ENCODE measurements at regions not wholly inside any gene's neighbourhood (a gene's known extent, or its start where the extent isn't known, plus 50 kb on each side); places are given as distances from the start of the nearest gene placed in this dataset.
"Not testable (repeated sequence)": the region's sequence is repeated elsewhere in the genome, so short reads cannot be mapped to it uniquely, and the experiment has no call there.

DNA sequence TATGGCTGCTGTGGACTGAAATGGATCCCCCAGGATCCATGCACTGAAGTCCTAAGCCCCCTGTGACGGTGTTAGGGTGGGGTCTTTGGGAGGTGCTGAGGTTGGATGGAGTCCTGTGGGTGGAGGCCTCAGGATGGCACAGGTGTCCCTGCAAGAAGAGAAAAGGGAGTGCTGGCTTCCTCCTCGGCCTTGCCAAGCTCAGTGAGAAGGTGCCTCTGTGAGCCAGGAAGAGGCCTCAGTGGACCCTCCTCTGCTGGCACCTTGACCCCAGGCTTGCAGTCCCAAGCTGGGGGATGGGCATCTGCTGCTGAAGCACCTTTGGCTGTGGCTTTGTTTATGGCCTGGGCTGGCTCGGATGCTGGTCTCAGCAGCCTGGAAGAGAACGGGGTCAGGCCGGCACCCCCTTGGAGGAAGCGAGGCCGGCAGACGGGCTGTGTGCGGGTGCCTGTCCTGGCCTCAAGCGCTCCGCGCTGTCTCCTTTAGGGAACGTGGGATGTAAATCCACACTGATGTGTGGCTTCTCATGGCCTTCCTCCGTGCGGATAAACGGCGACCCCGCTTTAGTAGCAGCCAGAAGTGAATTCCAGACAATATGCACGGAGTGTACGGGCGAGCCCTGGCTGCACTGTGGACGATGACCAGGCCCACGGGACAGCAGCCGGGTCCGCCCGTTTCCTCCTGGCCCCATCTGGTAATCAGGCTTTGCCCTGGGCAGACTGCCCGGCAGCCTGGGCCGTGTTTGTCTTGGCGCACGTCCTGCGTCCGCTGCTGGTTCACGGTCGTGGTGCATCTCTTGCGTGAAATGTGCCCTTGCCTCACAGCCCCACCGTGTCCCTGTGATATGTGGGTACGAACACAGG, 182.6 kb downstream of the ERMARD start:
- no peak for DNase-seq (ENCODE audit: low read depth, low spot score)

DNA sequence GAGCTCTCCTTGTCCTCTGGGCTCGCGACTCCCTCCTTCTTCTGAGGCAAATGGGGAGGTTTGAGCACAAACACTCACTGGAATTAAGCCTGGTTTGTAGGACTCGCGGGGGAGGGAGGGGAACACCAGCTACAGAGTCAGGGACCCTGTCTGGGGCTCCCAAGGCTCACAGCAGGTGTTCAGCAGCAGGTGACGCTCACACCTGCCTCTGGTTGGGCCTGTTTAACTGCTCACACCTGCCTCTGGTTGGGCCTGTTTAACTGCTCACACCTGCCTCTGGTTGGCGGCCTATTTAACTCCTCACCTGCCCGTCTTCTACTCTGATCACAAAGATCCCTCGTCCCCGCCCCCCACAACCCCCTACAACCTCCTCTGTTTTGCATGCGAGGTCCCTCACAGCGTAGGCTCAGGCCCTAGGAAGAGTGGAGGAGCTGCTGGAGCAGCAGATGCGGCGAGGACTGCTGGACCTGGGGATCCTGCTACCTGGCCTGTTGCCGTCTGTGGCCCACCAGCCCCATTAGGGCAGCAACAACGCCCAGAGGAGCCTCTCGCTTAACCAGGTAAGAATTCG, 181.9 kb downstream of the ERMARD start:
- peak; percentile 44 for DNase-seq (ENCODE audit: low read depth, low spot score)

DNA sequence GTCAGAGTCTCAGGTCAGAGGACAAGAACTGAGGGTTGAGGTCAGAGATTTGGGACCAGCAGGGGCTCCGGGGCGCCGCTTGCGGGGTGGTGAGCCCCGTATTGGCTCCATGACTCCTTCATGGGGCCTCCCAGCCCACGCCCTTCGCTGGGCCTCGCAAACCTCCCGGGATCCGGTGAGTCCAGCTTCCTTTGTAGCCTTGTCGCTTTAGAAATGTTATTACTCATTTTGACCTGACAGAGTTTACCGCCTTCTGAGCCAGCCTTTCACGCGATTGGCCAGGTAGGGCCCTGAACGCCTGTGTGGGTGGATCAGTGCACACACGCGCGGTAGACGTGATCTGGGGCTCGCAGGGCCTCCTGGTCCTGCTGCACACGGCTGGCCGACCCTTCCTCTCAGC, 181.1 kb downstream of the ERMARD start:
- peak; percentile 25 for DNase-seq (ENCODE audit: low read depth, low spot score)

DNA sequence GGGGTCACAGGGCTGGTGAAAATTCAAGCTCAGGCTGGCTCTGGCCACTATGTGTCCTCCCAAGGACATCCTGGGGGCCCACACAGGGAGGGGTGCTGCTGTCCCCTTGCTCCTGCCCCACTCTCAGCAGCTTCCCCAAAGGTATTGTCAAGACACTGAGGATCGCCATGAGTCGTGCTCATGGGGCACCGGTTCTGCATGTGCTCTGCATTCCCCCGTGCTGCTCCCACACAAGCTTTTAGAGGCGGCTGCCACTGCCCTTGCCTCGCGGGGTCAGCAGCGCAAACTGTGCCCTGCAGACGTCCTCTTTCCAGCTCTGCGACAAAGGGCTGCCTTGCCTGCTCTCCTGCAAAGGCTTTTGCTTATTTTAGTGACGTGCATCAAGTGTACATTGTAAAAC, 179.8 kb downstream of the ERMARD start:
- DNase-seq (ENCODE audit: low read depth, low spot score) = no peak

DNA sequence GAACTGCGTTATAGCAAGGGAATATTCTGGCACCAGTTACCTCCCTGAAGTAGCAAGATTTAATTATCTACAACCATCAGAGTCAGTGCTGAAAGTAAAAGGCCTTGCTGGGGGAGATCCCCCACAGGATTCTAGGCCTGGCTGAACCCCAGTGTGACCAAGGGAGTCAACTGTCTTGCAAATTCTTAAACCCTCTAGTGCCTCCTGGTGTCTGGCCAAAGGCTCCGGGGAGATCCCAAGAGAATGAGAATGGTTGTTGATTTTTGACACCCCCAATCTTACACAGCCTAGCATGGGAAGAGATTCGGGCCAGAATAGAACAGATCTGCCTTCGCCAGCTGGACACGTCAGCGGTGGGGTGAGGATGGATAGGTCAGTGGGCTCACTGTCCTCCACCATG, 179.4 kb downstream of the ERMARD start:
- DNase-seq (ENCODE audit: low read depth, low spot score) = no peak

DNA sequence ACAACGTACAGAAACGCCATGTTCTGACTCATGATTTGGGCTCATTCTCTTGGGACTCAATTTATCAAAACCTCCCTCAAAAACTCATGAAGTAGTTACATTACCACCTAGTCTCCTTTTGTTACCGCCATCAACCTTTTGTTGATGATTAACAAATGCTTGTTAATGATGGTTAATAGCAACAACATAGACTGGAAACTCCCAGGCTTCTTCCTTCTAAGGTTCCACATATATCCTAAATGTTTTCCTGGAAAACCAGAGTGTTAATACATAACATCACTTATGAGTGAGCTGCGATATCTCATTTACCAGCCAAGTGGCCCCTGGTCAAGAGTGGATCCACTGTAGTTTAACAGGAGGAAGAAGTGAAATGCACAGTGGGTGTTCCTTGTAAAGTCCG, 176.3 kb downstream of the ERMARD start:
- DNase-seq (ENCODE audit: low read depth, low spot score) = no peak

DNA sequence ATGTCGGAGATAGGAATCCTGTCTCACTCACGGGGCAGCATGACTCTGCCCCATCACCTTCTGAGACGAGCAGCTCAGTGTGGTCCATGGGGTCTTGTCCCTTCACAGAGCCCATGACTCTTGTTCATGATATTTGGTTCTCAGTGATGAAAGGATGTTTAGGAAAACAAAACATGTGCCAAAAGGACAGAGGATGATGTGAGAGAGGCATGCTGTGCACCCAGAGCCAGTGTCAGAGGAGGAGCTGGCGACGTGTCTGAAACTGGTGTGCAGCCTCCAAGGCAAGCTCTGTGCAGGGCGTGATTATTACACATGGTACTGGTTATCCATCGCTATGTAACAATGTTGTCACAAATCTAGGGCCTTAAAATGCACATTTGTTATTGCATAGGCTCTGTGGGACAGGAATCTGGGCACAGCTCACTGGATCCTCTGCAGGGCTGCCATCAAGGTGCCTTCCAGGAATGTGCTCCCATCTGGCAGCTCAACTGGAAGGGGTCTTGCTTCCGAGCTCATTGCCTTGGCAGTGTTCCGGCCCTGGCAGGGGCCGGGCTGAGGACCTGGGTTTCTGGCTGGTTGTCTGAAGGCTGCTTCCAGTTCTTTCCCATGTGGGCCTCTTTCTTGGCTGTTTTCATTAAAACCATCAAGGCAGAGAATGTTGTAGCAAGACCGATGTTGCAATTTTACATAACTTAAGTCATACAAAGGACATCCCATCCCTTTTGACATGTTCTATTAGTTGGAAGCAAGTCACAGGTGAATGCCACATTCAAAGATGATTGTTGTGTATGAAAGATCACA, 175.4 kb downstream of the ERMARD start:
- DNase-seq (ENCODE audit: low read depth, low spot score) = no peak

DNA sequence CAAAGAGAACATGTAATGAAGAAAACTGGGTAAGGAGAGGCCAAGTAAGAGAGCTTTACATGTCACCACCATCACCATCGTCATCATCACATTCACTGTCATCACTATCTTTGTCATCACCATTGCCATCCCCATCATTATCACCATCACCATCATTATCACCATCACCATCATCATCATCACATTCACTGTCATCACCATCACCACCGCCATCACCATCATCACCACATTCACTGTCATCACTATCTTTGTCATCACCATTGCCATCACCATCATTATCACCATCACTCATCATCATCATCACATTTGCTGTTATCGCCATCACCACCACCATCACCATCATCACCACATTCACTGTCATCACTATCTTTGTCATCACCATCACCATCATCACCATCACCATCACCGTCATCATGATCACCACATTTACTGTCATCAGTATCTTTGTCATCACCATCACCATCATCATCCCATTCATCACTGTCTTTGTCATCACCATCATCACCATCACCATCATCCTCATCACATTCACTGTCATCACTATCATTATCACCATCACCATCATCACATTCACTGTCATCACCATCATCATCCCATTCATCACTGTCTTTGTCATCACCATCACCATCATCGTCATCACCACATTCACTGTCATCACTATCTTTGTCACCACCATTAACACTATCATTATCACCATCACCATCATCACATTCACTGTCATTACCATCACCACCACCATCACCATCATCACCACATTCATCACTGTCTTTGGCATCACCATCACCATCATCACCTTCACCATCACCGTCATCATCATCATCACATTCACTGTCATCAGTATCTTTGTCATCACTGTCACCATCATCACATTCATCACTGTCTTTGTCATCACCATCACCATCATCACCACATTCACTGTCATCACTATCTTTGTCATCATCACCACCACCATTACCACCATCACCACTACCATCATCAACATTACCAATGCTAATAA, 172.3 kb downstream of the ERMARD start:
- DNase-seq (ENCODE audit: low read depth, low spot score) = no peak

DNA sequence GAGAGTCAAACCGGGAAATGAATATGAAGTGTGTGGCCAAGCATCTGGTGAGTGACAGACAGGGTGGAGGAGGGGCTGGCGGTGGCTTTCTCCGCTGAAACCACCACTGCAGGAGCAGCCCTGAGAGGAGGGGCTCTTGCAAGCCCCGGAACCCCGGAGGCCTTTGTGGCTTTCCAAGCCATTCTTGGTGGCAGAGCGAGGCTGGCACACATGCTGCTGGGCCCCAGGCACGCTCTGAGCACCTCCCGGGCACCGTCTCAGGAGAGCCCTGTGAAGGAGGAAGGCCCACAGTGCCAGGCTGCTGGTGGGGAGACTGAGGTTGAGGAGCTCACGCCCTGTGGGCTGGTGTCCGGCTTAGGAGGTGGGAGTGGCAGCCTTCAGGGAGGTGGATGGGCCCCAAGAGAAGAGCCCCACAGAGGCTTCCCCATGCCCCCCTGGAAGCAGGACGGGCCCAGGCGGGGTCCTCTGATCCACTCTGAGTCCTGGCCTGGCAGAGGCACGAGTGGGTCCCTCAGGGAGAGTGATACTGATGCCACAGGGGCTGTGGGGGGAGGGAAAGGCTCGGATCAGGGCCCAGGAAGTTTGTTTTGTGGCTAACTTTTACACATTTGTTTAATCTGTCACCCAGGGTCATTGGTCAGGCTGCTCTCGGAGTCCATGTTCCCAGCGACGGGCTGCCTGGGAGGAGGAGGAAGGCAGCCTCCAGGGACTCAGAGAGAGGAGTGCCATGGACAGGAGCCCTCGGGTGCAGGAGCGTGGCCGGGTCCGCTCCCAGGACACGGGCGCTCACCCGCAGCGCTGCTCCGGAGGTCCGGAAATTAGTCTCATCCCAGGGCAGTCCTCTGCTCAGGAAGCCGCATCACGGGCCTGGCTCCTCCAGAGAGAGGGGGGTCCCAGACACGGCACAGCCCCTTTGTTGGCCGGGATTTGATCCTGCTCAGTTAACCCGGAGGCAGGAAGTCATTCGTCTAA, 170.7 kb downstream of the ERMARD start:
- no peak for DNase-seq (ENCODE audit: low read depth, low spot score)

DNA sequence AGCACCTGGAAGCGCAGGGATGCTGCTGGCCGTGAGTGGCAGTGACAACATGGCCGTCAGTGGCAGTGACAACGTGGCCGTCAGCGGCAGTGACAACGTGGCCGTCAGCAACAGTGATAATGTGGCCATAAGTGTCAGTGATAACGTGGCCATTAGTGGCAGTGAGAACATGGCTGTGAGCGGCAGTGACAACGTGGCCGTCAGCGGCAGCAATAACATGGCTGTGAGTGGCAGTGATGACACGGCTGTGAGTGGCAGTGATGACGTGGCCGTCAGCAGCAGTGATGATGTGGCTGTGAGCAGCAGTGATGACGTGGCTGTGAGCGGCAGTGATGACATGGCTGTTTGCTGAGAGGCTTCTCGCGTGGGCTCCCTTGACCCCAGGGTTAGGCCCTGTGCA, 169.8 kb downstream of the ERMARD start:
- no peak for DNase-seq (ENCODE audit: low read depth, low spot score)

DNA sequence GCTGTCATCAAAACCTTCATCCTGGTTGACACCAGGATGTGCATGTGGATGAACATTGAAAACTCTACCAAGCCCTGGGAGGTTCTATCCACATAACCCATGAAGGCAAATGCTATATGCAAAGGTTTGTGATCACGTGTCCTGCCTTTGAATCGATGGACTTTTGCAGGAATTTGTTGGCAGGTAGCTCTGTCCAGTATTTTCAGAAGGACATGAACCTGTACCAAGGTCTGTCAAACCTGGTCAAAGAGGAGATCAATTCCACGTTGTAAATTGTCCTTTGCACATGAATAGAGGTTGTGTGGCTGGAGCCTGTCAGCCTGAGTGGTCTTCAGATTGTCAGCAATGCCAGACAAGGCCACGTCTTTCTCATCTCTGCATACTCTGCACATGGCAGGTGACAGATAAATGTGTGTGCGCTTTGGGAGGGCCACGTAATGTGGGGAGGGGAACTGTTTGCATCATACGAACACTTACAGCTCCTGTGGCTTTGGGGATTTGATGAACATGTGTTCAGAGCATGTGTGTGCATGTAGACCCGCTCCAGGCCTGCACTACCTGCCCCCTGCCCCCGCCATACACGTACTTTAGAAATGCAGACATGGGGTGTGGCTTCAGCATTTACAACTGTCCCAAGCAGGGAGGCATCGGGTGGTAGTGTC, 169.1 kb downstream of the ERMARD start:
- no peak for DNase-seq (ENCODE audit: low read depth, low spot score)

DNA sequence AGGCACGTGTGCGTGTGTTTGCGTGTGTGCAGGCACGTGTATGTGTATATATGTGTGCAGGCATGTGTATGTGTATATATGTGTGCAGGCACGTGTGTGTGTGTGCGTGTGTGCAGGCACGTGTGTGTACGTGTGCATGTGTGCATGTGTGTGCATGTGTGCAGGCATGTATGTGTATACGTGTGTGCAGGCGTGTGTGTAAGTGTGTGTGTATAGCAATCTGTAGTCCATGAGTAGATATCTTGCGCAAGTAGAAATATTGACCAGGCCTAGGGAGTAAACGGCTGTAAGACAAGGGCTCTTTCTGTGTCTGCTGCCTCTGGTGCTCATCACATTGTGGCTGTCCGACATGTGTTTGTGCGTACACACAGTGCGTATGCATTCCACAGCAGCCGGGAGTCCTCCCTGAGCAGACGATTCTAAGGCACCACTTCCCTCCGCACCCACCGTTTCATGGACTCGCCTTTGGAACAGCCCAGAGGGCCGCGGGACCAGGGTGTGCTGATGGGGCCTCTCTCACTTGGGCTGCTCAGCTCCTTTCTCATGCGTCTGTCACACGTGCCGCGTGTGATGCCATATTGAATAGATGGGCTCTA, 167.6 kb downstream of the ERMARD start:
- DNase-seq (ENCODE audit: low read depth, low spot score) = no peak

DNA sequence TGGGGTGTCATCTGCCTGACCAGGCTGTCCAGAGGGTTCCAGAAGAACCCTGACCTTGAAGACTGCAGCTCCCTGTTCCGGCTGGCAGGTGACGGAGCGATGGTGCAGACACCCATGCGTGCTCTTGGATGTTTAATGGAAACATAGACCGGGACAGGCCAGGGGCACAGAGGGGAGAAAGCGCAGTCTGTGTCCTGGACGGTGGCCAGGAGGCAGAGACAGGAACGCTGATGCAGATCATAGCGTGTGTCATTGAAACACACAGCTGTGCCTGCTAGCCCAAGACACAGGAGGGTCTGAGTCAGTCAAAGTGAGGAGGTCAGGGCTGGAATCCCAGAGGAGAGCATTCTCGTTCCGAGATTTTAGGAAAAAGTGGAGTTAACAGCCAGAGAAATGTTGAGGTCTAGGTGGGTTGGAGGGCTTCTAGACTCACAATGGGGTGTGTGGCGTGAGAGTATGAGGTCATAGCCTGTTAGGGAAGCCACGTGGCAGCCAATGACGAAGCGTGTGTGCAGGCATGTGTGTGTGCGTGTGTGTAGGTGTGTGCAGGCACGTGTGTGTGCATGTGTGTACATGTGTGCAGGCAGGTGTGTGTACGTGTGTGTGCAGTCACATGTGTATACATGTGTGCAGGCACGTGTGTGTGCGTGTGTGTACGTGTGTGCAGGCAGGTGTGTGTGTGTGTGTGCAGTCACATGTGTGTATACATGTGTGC, 167.0 kb downstream of the ERMARD start:
- no peak for DNase-seq (ENCODE audit: low read depth, low spot score)

DNA sequence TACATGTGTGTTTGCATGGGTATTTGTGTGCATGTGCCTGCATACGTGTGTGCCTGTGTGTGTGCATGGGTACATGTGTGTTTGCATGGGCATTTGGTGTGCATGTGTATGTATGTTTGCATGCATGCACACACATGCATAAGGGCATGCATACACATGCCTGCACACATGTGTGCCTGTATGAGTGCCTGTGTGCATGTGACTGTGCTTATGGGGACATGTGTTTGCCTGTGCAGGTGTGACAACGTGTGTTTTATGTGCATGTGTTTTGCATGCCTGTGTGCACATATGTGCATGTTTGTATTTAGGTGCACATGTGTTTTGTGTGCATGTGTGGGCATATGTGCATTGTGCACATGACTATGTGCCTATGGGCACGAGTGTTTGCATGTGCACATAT, 165.7 kb downstream of the ERMARD start:
- no peak for DNase-seq (ENCODE audit: low read depth, low spot score)

DNA sequence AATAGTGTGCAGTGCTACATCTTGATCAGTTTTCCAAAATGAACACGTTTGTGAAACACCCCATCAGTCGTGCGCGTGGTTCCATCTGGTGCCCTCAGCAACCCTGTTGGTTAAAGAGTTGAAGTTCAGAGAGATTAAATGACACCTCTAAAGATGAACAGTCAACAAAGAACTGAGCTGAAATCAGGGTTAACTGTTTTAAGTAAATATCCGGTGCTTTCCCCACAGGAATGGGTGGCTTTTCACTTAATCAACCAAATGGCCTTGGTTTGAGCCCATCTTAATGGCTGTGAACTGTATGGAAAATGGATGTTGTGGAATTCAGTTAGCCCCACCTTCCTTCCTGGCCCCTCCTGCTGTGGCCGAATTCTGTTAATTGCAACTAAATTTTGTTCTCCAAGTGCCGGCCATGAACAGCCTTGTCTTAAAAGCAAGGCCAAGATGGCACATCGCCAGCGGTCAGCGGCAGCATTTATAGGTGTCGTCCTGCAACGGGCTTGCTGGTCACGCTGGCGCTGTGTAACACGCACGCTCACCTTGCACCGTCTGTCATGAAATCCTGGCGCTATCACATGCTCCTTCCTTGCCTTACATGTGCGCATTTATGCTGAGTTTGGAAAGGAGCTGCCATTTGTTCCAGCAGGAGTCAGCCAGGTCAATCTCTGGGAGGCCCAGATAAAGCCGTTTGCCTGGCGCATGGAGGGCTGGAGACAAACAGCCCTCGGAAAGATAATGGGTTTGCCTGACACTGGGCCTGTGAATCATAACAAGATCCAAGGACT, 164.5 kb downstream of the ERMARD start:
- DNase-seq (ENCODE audit: low read depth, low spot score) = no peak

DNA sequence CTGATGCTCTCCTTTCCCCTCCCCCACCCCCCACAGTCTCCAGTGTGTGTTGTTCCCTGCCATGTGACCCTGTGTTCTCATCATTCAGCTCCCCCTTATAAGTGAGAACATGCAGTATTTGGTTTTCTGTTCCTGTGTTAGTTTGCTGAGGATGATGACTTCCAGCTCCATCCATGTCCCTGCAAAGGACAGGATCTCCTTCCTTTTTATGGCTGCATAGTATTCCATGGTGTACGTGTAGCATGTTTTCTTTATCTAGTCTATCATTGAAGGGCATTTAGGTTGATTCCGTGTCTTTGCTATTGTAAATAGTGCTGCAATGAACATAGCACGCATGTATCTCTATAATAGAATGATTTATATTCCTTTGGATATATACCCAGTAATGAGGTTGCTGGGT, 162.3 kb downstream of the ERMARD start:
- not testable (repeated sequence) for DNase-seq (ENCODE audit: low read depth, low spot score)

DNA sequence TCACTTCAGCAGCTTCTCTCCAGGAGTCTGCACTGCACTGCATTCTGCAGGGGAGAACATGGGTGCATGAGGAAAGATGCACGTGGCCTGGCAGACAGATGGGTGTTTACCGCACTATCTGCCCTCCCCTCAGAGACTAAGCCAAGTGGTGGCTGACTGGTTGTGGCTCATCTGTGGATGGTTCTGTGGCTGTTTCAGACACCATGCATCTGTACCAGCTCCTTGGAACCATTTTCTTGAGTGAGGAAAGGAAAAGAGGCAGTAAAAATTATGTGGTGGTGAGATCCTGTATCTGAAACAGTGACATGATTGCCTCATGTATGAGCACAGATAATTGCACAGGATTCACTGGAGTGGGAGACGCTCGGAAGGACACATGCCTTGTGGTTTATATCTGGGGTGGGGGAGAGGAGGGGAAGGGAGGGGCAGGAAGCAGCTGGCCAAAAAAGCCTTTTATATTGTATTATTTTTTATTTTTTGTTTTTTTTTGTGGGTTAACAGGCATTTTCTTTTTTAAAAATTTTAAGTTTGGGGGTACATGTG, 161.7 kb downstream of the ERMARD start:
- DNase-seq (ENCODE audit: low read depth, low spot score) = no peak
